CD4-positive, alpha-beta T cell treated with Interleukin-21 for 1 hour (primary cell): ENCODE measurements at regions not wholly inside any gene's neighbourhood (a gene's known extent, or its start where the extent isn't known, plus 50 kb on each side); places are given as distances from the start of the nearest gene placed in this dataset.

Source experiments
- DNase-seq: peaks from one replicate; pipeline ENCODE4 v3.0.0-alpha.2; 2020

DNA sequence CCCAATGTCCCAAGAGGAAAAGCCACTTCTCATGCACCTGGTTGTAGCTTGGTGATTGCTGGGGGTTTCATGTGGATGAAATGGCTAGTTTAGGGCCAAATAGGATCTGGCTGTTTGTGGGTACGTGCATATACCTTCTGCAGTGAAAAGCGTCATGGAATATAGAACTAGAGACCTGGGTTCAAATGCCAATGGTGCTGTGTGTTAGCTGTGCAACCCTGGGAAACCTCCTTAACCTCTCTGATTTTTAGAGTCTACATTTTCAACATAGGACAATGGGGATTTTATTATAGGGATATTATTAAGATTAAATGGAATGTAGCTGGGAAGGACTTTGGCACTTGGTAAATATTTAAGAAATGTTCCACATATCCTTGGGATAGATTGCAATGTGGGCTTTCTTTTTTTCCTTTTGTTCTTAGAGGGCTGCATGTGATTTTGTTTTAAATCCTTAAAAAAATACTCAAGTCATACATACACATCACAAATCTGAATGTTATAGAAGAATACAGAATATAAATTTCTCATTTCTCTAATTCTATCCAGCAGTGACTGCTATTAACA lies 112.6 kb upstream of the E2F8 start:
- DNase-seq, result no peak

DNA sequence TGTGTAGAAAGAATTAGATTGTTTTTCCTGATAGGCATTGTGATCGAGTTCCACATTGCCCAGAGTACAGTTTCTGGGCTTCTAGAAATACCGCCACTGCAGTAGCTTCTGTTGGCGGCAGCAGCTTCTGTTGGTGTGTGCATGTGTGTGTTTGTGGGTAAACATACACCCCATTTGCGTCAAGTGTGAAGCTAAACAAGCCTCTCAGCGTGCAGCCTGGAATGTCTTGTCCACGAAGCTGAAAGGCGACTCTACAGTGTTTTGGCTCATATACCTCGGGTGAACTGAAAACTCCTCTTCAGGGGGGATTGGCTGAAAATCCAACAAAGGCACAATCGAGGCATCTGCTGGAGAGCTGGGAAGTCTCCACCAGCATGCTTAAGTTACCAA lies 112.0 kb upstream of the E2F8 start:
- DNase-seq, result no peak

DNA sequence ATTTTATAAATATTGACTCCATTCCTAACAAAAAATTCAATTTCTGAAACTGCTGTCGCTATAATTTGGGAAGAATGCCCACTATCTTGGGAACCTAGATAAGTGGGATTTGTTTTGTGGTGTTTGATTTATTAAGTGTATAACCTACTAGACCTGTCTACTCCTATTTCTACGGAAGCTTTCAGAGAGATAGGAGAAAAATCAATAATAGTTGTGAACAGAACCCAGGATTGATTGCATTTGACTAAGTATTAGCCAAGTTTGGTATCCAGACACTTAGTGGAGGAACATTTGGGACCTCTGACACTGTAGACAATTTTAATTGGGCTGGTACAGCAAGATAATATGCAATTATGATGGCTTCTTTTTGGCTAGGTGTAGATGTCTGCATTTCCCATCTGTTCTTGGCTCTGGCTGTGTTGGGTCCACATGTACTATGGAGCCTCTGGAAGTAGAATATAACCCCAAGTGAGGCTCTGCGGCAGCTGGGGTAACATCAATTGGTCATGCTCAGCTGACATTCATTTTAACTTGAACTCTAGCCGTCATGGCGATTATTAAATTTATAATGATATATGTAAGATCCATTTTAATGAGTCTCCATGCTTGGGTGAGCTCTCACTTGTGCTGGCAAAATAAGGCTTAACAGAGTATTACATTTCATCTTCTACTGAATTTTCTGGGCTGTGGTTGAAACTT lies 111.5 kb upstream of the E2F8 start:
- DNase-seq, result no peak

DNA sequence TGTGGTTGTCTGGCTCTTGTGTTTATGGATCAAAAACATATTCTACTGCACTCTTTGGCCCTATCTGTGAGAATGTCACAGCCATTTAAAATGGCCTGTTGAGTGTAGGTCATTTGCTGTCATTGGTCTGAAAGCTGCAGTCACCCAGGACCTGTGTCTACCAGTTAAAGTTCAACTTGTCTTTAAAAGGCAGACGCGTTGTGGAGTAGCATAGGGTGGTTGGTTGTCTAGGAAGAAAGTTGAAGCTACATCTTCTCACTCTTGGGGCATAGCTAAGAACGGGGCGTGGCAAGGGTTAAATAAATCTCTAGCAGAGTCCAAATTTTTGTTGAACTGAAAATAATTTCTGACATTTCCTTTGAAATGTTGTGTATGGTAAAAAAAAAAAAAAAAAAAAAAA lies 110.7 kb upstream of the E2F8 start:
- no peak for DNase-seq

DNA sequence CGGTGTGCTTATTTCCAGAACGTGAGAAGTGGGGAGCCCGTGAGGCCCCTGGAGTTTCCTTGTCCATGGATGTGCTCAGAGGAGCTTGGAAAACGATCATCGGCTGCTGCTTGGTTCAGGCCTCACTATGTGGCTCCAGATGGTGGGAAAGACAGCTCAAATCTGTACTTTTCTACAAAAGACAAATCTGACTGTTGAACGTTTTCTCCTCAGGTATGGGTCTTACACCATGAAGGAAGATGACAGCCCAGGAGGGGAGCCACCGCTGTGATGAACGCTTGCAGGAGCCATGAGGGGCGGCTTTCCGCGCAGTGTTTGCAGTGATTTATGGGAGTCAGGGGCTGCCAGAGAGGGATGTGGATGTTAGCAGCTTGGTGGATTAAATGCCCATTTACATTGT lies 109.4 kb upstream of the E2F8 start:
- DNase-seq, result no peak

DNA sequence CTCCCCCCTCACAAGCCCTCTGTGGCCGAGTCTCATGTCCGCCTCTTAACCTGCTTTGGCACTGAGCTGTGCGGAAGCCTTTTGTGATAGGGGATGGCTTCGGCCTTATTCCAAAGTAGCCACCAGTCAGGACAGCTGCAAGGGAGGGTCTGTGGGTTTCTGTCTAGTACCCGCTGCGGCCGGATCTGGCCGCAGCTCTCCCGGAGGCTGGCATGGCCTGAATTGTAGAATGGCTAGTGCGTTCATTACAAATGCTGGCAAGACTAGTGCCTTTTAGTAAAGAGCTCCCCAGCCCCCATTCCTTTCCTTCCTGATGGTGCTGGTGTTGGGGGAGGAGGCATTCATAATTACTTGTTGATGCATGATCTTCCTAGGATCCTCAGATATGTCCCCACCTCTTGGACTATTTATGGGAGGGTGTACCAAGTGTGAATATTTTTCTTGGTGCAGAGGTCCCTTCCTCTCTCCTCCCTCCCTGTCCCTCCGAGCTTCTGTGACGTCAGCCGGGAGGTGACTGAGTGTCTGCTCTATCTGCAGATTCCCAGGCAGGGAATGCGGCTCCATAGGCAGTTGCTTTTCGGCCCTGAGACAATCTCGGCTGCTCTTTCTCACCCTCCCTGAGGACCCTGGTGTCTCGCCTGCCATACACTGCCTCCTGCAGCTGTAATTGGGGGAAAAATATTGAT lies 108.7 kb upstream of the E2F8 start:
- no peak for DNase-seq

DNA sequence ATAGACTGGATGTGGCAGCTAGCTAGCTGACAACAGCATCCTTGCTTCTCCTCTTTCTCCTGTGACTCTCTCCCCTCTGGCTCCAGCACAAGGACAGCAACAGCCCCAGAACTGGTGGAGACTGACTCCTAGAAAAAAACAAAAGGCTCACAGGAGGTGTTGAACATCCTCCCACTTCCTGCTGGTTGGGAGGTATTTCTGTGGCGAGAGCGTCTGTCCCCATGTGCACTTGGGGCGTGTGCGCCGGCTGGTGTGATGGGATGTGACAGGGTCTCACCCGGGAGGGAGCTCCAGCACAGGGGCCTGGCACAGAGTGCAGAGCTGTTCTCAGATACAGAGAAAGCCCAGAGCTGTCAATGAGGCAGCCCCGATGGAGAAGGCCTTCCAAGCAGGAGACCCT lies 107.2 kb upstream of the E2F8 start:
- DNase-seq, result no peak

DNA sequence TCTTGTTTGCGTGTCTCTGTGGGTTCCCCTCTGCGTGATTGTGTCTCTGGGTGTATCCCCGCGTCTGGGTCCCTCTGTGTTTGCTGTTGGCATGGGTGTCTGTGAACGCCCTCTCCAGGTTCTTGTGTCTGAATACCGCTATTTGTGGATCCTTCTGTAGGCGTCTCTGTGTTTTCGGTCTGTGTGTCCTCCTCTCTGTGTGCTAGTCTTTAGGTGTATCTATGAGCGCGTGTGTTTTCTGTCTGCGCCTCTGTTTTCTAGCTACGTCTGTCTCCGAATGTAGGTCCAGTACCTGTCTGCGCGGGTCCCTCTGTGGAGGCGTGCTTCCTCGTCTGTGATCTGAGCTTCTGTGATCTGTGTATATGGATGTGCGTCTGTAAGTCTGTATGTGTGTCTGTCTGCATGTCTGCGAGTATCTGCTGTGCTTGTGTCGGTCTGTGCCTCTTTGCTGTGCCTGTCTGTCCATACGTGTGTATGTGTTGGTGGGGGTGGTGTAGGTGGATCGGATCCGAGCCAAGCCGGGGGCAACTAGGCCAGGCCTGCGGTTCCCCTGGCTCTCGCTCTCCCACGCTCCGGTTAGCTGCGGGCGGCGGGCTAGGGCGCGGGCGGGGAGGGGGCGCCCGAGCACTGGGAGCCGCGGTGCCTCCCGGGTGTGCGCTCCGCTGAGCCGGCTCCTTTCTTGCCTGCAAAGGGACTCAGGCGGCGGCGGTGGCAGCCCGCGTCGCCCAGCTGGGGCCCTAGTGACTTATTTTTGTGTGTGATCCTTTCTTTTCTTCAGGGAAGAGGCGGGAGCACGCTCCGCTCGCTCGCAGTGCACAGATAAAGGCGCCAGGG lies 105.3 kb upstream of the E2F8 start:
- DNase-seq, result no peak

DNA sequence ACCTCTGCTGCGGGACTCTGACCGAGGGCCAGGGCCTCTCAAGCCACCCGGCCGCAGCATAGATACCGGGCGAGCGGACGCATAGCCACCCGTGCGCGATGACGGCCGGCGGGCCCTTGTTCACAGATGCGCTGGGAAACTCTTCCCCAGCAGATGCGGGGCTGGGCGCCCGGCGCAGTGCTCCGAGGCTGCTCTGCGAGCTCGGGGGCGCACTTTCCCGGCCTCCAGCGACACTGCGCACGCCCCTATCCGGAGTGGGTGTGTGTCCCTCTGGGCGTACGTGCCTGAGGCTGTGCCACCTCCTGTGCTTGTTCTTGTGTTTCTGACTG lies 104.7 kb upstream of the E2F8 start:
- no peak for DNase-seq

DNA sequence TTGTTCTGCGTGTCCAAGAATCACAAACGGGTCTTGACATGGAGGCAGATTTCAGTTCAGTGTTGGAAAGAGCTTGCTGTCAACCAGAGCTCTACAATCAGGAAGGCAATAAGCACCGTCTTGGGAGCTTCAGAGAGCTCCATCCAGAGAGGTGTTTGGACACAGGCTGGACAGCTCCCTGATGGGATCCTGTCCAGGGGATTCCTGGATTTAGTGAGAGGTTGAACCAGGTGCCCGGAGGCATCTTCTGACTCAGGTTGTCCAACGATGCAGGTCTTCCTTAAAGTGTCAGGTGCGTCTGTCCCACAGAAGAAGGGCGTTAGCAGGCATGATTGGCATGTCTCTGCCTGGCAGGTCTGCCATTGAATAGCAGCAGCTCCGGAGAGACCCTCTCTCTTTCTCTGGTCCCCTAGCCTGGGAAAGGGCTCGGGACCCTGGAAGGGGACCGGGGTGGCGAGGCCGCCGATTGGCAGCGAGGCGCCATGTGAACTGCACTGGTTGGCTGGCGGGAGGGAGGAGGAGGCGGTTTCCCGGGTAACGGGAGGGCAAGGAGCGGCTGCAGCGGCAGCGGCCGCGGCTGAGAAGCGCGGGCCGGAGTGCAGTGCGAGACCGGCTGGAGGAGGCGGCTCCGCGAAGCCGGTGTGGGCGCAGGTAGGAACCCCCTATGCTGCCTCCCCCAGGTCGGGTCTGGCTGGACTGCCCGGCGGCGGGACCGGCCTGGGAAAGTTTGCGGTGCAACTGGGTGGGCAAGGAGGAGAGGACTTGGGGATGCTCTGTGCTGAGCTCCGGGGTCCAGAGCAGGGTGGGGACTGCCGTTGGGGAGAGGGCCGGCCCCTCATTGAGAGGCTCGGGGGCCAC lies 104.1 kb upstream of the E2F8 start:
- no peak for DNase-seq

DNA sequence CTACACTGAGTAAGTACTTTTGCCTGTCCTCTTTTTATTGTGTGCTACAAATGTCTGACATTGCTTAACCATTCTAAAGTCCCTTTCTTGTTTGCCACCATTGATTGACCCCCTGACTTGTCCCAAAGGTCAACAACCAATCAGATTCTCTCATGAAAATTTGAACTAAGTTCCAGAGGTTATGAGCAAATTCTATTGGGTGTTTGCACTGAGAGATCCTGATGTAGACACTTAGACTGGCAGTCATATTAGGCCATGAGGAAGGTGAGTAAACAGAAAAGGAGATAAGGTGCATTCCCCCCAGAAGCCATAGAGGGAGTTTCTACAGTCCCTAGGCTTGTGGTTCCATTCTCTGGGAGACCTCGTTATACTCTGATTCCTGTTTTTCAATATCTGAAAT lies 101.3 kb upstream of the E2F8 start:
- no peak for DNase-seq

DNA sequence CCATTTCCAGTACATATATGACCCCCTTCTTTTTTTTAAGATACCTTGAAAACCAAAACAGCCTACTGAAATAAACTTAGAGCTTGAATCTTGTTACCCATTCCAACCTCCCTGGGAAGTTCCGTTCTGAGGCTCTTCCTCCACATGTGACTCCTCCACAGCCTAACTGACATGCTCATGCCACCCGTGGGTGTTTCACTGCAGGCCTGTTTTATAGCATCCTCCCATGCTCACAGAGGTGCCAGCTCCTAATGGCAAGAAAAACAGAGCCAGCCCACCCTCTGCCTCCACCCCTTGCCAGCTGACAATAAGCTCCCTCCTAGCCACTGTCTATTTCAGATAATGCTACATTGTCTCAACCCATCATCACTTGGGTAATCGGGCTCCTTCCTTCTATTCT lies 97.6 kb upstream of the E2F8 start:
- no peak for DNase-seq

DNA sequence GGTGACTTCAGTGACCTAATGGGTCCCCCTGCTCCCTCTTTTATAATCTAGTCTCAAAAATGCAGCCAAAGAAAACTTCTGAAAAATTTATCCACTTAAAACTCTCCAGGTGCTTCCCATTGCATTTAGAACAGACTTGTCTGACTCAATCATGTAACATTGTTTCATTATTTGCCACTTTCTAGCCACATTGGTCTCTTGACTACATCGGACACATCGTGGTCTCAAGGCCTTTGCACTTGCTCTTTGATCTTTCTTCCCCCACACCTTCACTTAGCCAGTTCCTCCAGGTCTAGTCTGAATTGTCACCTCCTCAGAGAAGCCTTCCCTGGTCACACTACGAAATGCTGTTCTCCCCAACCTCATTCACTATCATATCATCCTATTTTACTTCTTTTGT lies 97.0 kb upstream of the E2F8 start:
- DNase-seq, result no peak

DNA sequence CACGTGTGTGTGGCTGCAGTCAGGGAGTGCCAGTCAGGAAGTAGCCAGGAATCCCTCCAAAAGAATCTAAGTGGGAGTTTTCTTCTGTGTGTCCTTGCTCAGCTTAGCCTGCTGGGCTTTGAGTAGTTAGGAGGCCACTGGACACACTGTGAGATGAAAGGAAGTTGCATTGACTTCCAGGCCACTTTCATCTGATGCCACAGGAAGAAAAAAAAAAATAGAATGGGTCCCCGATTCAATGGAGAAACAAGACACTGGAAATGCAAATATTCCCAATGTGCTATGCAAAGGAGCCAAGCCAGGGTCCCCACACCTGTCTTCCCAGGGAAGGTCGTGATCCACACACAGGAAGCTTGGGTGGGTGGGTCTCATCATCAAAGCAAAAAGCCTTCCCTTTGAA lies 95.6 kb upstream of the E2F8 start:
- no peak for DNase-seq

DNA sequence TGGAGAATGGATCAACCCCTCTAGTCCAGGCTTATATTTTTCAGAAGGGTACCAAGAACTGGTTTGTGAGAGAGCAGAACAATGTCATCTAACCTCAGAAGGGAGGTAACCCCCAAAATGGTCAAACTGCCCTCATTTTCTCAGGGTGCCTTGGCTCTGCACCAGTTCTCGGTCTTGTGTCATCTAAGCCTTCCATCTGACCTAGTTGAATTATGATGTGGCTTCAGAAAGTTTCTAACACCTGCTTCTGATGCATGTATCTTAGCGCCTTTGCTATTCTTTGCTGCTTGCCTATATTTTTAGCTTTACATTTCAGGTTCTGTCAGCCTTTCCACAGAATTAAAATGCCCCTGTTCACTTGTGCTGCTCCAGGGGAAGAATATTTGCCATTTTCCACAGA lies 91.7 kb upstream of the E2F8 start:
- DNase-seq, result no peak

DNA sequence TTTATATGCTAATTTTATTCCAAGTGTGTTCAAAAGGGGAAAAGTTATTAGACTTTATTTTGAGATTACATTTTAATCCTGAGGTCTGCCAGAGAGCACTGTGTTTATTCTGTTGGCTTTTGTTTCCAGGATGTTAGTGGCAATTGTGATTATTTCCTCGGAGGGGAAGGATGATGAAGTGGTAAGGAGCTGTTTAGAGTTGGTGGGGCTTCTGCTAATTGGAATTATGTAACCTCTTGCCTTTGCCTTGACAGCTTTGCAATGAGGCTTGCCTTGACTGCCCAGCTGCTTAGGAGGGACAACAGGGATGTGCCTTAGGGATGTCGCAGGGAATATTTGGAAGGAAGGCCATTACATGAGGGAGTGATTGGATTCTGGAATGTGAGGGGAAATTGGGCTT lies 89.7 kb upstream of the E2F8 start:
- no peak for DNase-seq

DNA sequence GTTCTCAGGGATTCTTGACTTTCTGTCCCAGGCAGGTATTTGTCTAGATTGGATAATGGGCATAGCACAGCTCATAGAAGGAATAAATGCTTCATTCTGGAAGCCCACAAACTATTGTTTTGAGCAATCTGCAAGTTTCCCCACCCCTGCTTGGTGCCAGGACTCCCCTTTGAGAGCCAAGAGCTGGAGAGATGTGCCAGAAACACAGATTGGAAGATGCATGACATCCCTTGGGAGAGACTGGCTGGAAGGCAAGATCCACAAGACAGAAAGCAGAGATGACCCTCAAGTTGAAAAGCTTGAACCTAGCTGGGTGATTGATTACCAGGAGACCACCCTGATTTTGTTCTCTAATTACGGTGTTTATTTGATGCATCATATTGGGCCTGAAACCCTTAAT lies 89.2 kb upstream of the E2F8 start:
- no peak for DNase-seq

DNA sequence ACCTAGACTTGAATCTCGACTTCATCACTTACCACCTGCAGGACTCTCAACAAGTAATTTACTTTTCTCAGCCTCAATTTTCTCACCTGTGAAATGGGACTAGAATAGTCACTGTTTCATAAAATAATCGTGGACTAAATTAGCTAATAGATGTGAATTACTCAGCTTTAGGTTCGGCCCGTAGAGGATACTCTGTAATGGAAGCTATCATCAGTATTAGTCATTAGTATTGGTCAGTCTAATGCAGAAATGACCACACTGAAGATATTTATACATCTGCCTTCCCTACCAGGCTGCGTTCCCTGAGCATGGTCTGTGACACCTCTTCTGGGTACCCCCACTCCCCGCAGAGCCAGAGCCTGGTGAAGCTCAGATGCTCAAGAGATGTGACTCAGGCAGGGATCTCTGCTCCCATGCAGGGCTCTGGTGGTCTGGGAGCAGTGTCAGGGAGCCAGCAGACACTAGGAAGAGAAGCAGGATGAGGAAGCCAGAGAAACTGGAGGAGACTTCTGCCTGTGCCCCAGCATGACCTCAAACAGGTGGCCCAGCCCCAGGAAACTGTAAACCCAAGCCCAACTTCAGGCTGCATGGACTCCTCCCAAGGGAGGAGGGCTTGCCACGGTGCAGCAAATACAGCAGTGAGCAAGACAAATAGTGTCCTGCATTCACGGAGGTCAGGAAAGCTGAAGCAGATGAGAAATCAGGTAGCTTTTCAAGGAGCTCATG lies 88.0 kb upstream of the E2F8 start:
- DNase-seq, result no peak

DNA sequence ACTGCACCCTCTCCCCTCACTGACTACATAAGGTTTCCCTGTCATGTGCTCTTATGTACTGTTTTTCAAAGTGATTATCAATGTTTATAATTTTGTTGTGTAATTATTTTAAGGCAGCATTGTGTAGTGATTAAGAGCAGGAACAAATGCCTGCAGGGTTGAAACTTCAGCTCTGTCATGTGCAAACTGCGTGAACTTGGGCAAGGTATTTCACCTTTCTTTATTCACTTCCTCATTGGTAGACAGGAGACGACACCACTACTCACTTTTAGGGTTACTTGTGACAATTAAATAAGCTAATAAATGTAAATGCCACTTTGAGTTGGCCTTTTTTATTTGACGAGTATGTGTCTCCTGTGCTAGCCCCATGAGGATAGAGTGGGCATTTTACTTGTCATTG lies 86.5 kb upstream of the E2F8 start:
- no peak for DNase-seq

DNA sequence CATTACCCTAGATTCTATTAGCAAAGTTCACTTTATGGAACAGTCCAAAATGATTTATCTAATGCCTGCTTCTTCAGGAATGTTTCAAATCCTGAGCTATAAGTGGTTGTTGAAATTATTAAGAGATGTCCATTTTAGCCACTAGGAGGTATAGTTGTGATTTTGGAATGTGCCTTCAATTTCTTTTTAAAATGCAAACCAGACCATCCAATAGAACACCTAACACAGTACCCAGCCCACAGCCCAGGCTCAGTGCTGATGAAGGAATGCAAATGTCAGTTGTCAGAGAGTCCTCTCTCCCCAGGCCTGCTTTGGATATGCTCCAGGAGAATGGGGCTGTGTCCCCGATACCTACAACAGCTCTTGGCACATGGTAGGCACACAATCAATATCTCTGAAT lies 85.8 kb upstream of the E2F8 start:
- no peak for DNase-seq

DNA sequence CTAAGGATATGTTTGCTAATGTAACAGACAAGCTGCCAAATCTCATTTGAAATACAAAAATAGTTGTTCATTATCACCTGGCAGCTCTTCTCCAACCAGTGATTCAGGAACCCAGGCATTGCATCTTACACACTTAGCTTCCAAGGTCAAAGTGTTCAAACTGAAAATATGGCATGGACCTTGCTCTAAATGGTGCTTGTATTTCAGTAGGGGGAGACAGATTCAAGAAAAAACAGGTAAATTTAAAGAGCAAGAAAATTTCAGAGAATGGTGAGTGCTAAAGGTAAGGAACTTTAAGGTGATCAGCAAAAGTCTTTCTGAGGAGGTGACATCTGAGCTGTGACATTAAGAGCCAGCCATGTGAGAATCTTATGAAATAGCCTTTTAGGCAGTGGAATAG lies 82.8 kb upstream of the E2F8 start:
- no peak for DNase-seq

DNA sequence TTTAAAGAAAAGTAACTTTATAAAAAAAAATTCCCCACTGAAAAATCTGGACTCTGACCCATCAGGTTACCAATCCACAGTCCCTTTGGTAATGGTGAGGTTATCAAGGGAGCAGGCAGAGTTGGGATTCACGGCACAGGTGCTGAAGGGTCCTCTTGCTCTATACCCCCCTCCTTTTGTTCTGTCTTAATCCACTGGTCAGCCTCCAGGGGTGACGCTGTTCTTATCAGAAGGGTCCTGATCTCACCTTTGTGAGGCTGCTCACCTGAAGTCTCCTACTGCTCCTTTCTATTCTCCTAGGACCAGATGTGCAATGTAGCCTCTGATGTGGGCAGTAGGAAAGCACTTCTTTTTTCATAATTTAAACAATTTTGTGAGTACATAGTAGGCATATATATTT lies 80.6 kb upstream of the E2F8 start:
- DNase-seq, result no peak
